Skeletal muscle satellite cell (primary cell): ENCODE measurements at regions not wholly inside any gene's neighbourhood (a gene's known extent, or its start where the extent isn't known, plus 50 kb on each side); places are given as distances from the start of the nearest gene placed in this dataset.
A peak's percentile ranks its signal among the peaks of the same experiment; 100 is the strongest.

Source experiments
- H3K27me3 ChIP-seq: 2 replicates; pipeline ENCODE4 v1.7.0; 2013; ENCODE audit warnings: low read length; ENCODE audit not compliant: control insufficient read depth, insufficient read depth
- H3K36me3 ChIP-seq: 2 replicates; pipeline ENCODE4 v1.7.0; 2013; ENCODE audit warnings: mild to moderate bottlenecking, control low read depth, low read length; ENCODE audit not compliant: insufficient read depth
- H3K4me1 ChIP-seq: 2 replicates; pipeline ENCODE4 v1.7.0; 2013; ENCODE audit warnings: low read length; ENCODE audit not compliant: control insufficient read depth, insufficient read depth
- H3K4me2 ChIP-seq: 2 replicates; pipeline ENCODE4 v1.7.0; 2013; ENCODE audit warnings: mild to moderate bottlenecking, low read length
- H3K4me3 ChIP-seq: 2 replicates; pipeline ENCODE4 v1.7.0; 2013; ENCODE audit warnings: low read length
- H3K9ac ChIP-seq: 2 replicates; pipeline ENCODE4 v1.7.0; 2013; ENCODE audit warnings: mild to moderate bottlenecking, low read depth, low read length, moderate library complexity
- H3K9me3 ChIP-seq: replicated peaks from 2 replicates; pipeline ENCODE4 v1.7.0; 2013; ENCODE audit warnings: mild to moderate bottlenecking, control low read depth, low read length

DNA sequence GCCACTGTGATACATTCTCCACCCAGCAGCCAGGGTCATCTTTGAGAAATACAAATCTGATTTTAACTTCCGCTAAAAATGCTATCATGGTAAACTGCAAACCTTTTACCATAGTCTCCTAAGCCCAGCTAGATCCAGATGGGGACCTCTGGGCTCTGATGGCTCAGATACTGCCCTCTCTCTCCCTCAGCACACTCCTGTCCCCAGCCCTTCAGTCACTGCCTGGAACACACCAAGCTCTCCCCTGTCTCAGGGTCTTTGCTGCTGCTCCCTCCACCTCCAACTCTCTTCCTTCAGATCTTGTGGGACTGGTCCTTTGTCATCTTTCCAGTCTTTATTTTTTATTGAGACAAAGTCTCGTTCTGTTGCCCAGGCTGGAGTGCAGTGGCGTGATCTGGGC is 65.1 kb downstream of the SPRY4 start:
- H3K4me1 ChIP-seq, result no peaks in the 10 kb centered on the region
- no peaks in the 10 kb centered on the region for H3K27me3 ChIP-seq
- H3K36me3 ChIP-seq, result no peaks in the 10 kb centered on the region
- no peak overlapping the region for H3K4me2 ChIP-seq
- no peak overlapping the region for H3K4me3 ChIP-seq
- no peak overlapping the region for H3K9ac ChIP-seq
- H3K9me3 ChIP-seq, result no peaks in the 10 kb centered on the region

DNA sequence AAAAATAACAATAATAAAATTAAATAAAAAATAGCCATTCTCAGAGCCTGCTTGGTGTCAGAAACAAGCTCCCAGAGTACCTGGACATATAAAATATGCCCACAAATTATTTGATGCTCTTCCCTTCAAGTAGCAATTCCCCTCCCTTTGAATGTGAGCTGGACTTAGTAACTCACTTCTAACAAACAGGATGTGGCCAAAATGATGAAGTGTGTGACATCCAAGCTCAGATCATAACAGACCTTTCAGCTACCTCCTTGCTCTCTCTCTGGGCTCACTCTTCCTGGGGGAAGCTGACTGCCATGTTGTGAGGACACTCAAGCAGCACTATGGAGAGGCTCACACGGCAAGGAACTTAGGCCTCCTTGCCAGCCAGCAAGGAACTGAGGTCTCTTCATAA is 69.0 kb downstream of the SPRY4 start:
- no peak overlapping the region for H3K4me3 ChIP-seq
- H3K36me3 ChIP-seq, result no peaks in the 10 kb centered on the region
- no peaks in the 10 kb centered on the region for H3K9me3 ChIP-seq
- H3K9ac ChIP-seq, result no peak overlapping the region
- H3K4me2 ChIP-seq, result no peak overlapping the region
- peaks cover 3% of the 10 kb centered on the region for H3K4me1 ChIP-seq
- no peaks in the 10 kb centered on the region for H3K27me3 ChIP-seq

DNA sequence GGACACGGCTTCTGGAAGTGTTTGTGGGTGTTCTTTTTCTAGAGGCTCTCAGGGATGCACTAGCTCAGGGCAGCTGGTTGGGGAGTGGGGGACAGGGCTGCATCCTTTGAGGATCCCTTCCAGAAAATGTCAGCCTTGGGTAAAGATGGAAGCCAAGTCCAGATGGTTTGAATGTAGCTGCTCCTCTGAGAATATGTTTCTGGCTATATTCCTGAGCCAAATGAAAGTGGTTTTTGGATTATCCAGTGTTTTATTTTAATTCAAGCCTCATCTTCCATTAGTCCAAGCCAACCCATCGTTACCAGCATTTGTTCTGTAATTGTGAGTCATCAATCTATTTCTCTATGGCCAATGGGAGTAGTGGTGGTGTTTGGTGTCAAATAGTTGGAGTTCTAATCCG is 70.4 kb downstream of the SPRY4 start:
- Histone ChIP-seq H3K27me3 (no peaks in the 10 kb centered on the region), H3K4me1 (peaks cover 3% of the 10 kb centered on the region), H3K4me2 (no peak overlapping the region), H3K36me3 (no peaks in the 10 kb centered on the region), H3K9ac (no peak overlapping the region), H3K9me3 (no peaks in the 10 kb centered on the region), H3K4me3 (no peak overlapping the region)

DNA sequence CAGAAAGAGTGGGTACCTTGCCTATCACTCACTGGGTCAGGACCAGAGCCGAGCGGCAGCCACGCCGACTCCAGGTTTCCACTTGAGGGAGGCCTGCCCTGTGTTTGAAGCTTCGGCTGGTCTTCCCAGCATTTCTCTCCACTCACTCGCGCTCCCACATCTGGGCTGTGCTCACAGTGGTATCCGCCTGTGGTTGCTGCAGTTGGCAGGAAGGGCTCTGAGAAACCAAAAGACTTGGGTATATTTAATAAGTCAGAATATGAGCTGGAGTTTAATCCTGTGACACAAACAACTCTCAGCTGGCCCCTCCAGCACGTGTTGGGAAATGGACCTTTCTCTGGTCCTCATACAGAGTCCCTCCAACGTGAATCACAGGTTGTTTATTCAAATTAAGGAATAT is 70.9 kb downstream of the SPRY4 start:
- no peaks in the 10 kb centered on the region for H3K9me3 ChIP-seq
- no peak overlapping the region for H3K4me3 ChIP-seq

DNA sequence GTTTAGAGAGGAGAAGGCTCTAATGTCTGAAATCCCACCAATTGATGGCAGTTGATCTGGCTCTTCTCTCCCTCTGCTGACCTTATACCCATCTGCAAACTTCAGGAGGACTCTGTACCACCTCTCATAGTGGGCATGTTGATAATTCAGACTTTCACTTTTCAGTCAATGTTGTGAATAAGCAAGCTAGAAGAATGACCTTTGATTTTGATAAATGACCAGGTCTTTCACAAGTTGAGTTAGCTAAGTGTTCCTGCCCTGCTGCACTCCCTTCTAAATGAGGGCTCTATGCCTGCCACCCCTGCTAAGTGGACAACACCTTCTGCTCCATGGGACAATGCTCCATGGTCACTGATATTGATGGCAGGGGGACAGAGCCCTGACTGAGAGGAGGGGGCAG is 74.7 kb downstream of the SPRY4 start:
- H3K4me3 ChIP-seq, result no peak overlapping the region
- no peak overlapping the region for H3K4me2 ChIP-seq
- H3K4me1 ChIP-seq, result peaks cover 21% of the 10 kb centered on the region
- no peaks in the 10 kb centered on the region for H3K27me3 ChIP-seq
- no peaks in the 10 kb centered on the region for H3K36me3 ChIP-seq
- H3K9me3 ChIP-seq, result no peaks in the 10 kb centered on the region
- no peak overlapping the region for H3K9ac ChIP-seq

More for the DNA sequence above, 70.9 kb downstream of the SPRY4 start:
- Histone ChIP-seq H3K4me2 (no peak overlapping the region), H3K9ac (no peak overlapping the region), H3K4me1 (peaks cover 6% of the 10 kb centered on the region), H3K27me3 (no peaks in the 10 kb centered on the region), H3K36me3 (no peaks in the 10 kb centered on the region)

DNA sequence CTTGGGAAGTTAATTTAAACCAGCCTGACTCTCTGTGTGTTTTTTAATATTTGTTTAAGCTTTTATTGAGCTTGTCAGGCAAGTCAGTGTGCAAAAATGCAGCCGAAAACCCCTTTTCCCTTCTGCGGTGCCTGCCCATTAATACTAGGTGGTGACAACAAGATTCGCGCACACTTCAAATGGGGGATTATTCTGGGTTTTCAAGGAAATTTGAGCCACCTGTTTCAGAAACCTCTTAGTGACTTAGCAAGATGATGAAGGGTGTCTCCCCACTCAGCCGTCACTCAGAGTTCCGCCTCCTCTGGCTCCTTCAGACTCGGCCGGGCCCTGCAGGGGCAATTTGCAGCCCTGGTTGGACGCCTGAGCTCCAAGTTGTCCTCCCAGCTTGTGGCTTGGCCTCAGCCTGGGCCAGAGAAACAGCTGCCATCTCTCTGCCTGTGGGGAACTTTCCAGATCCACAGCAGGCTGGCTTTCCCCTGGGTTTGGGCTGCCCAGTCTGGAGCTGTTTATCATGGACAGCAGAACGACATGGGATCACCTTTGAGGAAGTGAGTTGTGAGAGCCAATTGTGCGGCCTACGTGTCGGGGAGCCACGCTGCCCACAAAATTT is 75.9 kb downstream of the SPRY4 start:
- H3K27me3 ChIP-seq, result no peaks in the 10 kb centered on the region
- H3K4me2 ChIP-seq, result no peak overlapping the region
- peaks cover 21% of the 10 kb centered on the region for H3K4me1 ChIP-seq
- H3K9me3 ChIP-seq, result no peaks in the 10 kb centered on the region
- H3K36me3 ChIP-seq, result no peaks in the 10 kb centered on the region
- H3K4me3 ChIP-seq, result no peak overlapping the region
- no peak overlapping the region for H3K9ac ChIP-seq

DNA sequence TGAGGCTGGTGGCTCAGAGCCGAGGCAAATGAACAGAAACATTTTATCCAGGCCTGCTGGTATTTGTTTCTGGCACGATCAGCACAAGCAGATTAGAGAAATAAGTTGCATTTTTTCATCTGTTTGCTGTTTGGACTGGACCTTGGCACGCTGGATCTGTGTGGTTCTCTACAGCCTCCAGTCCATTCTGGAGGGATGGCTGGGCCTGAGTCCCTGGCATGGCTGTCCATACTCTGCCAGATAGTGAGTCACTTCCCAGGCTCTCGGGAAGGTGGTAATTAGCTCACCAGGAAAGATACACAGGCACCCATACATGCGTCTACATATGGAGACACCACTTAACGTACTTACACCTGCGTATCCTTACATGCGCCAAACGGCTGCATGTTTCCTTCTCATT is 78.6 kb downstream of the SPRY4 start:
- H3K4me3 ChIP-seq, result no peak overlapping the region
- peaks cover 18% of the 10 kb centered on the region for H3K4me1 ChIP-seq
- H3K4me2 ChIP-seq, result peak overlapping the region; percentile 1
- no peaks in the 10 kb centered on the region for H3K9me3 ChIP-seq
- H3K36me3 ChIP-seq, result no peaks in the 10 kb centered on the region
- H3K27me3 ChIP-seq, result no peaks in the 10 kb centered on the region
- H3K9ac ChIP-seq, result no peak overlapping the region

DNA sequence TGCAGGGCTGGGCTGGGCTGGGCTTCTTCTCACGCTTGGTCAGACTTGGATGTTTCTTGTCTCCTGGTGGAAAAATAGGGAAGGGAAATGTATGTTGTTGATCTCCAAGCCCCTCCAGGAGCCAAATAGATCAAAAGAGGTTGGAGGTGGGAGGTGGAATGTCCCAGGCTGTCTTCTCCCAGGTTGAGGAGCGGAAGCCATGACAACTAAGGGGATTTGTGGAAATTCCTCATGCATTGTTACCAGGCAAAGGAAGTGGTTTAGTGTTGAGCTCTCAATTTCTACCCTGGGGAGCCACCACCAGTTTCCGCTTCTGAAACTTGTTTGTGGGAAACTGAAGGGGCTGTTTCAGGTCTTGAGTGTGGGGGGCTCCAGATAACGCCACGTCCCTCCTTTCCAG is 79.0 kb downstream of the SPRY4 start:
- Histone ChIP-seq H3K27me3 (no peaks in the 10 kb centered on the region), H3K36me3 (no peaks in the 10 kb centered on the region), H3K4me2 (peak overlapping the region; percentile 1), H3K4me1 (peaks cover 18% of the 10 kb centered on the region), H3K9me3 (no peaks in the 10 kb centered on the region), H3K9ac (no peak overlapping the region), H3K4me3 (no peak overlapping the region)

DNA sequence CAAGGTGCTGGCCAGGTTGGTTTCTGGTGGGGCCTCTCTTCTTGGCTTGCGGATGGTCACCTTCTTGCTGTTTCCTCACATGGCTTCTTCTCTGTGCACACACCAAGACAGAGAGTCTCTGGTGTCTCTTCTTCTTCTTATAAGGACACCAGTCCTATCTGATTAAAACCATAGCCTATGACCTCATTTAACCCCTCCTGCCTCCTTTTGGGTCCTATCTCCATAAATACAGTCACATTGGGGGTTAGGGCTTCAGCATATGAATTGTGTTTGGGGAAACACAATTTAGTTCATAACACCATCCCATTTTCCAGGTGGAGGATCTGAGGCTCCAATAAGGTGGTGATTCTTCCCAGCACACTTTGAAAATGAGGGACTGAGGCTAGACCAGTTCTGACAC is 80.4 kb downstream of the SPRY4 start:
- no peak overlapping the region for H3K4me3 ChIP-seq
- no peak overlapping the region for H3K9ac ChIP-seq
- no peaks in the 10 kb centered on the region for H3K9me3 ChIP-seq
- peaks cover 18% of the 10 kb centered on the region for H3K4me1 ChIP-seq
- no peaks in the 10 kb centered on the region for H3K27me3 ChIP-seq
- H3K4me2 ChIP-seq, result no peak overlapping the region
- H3K36me3 ChIP-seq, result no peaks in the 10 kb centered on the region

DNA sequence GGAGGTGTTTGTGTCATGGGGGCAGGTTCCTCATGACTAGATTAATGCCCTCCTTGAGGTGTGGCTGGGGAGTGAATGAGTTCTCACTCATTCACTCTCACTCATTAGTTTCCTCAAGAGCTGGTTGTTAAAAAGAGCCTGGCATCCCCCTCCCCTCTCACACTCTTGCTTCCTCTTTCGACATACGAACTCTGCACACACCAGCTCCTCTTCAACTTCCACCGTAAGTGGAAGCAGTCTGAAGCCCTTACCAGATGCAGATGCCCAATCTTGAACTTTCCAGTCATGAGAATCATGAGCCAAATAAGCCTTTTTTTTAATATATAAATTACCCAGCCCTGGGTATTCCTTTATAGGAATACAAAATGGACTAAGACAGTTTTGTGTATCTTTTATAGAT is 82.5 kb downstream of the SPRY4 start:
- no peak overlapping the region for H3K9ac ChIP-seq
- no peak overlapping the region for H3K4me2 ChIP-seq
- no peaks in the 10 kb centered on the region for H3K27me3 ChIP-seq
- H3K4me3 ChIP-seq, result no peak overlapping the region
- no peaks in the 10 kb centered on the region for H3K9me3 ChIP-seq
- H3K36me3 ChIP-seq, result no peaks in the 10 kb centered on the region
- H3K4me1 ChIP-seq, result peaks cover 13% of the 10 kb centered on the region

DNA sequence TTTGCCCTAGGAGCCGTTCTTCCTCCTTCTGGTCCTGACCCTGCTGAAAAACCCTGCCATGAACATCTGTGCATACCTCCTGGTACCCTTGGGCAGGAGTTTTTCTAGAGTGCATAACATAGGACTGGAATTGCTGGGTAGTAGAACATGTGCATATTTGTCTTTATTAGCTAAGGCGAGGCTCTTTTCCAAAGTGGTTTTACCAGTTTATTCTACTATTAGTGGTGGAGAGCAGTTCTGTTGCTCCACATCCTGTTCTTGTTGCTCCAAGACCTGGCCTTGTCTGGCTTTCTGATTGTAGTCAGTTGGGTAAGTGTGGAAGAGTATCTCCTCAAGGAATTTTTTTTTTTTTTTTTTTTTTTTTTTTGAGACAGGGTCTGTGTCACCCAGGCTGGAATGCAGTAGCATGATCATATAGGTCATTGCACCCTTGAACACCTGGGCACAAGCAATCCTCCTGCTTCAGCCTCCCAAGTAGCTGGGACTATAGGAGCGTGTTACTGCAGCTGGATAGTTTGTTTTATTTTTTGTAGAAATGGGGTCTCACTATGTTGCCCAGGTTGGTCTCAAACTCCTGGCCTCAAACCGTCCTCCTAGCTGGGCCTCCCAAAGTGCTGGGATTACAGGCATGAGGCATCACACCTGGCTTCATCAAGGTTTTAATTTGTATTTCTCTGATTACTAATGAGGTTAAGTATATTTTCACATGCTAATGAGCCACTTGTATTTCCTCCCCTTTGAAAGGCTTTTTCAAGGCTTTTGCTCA is 85.2 kb downstream of the SPRY4 start:
- H3K4me1 ChIP-seq, result no peaks in the 10 kb centered on the region
- H3K27me3 ChIP-seq, result peaks cover 5% of the 10 kb centered on the region

DNA sequence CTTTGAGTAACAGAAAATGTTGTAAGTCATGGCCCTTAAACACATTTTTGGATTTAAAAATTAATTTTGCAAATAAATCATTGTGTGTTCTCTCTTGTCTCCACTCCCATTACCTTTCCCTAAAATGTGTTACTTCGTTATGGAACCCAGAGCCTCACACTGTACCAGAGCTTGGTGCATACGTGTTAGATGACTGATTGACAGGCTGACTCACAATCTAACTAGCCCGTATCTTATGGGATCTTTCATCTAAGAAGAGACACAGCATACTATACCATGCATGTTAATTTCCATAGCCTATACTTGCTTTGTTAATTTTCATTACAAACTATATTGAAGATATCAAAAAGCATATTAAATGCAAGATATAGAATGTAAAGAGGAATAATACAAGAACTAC is 87.1 kb downstream of the SPRY4 start:
- H3K4me2 ChIP-seq, result no peak overlapping the region
- H3K4me1 ChIP-seq, result no peaks in the 10 kb centered on the region
- no peaks in the 10 kb centered on the region for H3K9me3 ChIP-seq
- H3K27me3 ChIP-seq, result peaks cover 13% of the 10 kb centered on the region
- H3K36me3 ChIP-seq, result no peaks in the 10 kb centered on the region
- H3K9ac ChIP-seq, result no peak overlapping the region
- H3K4me3 ChIP-seq, result no peak overlapping the region

More for the DNA sequence above, 85.2 kb downstream of the SPRY4 start:
- Histone ChIP-seq H3K4me2 (no peak overlapping the region), H3K9ac (no peak overlapping the region), H3K4me3 (no peak overlapping the region), H3K9me3 (no peaks in the 10 kb centered on the region), H3K36me3 (no peaks in the 10 kb centered on the region)
